HCT116 (cell line): ENCODE measurements at regions not wholly inside any gene's neighbourhood (a gene's known extent, or its start where the extent isn't known, plus 50 kb on each side); places are given as distances from the start of the nearest gene placed in this dataset.

Experiments used
- ATAC-seq: fragments of 200-7000 bp; cut with Tn5 transposase; 2 replicates; pipeline ENCODE4 v1.9.1; 2020; ENCODE audit warnings: mild to moderate bottlenecking, moderate library complexity
- BruUV-seq: library from RNA; stranded (reverse); fragments of 400-500 nt; replicated peaks from 2 replicates; lab custom pipeline; 2021; lab: Mats Ljungman, UMichigan
- CTCF ChIA-PET: fragments of 300-600 bp; sonication (Branson Sonifier 250); formaldehyde crosslinking; loops from one replicate; lab custom pipeline; 2021; ENCODE audit warnings: antibody characterized with exemption; lab: Charles Lee
- POLR2A ChIA-PET: fragments of 300-600, 350-600 bp; sonication (Branson Sonifier 250); formaldehyde crosslinking; loops from one replicate; lab custom pipeline; 2021; ENCODE audit warnings: antibody characterized with exemption; lab: Charles Lee
- RAD21 ChIA-PET, 2 experiments: fragments of 300-600 bp; sonication (Branson Sonifier 250); formaldehyde crosslinking; loops; one replicate each; lab custom pipeline; 2023; ENCODE audit warnings: low total read pairs in 2 of 2; ENCODE audit not compliant: uncharacterized antibody in 2 of 2, unreplicated experiment in 2 of 2, low non-redundant PET in 1 of 2; lab: Charles Lee
- DNase-seq: peaks from one replicate; pipeline ENCODE4 v3.0.0-alpha.2; 2010; ENCODE audit warnings: low read depth, low spot score
- H2AFZ ChIP-seq: fragments of 200-600 bp; shearing (Covaris generic), sonication (generic); 2 replicates; pipeline ENCODE4 v1.6.1; 2017; ENCODE audit warnings: low read depth, mixed run types, mixed read lengths, antibody characterized with exemption, low read length; ENCODE audit not compliant: poor library complexity, severe bottlenecking
- H3K27ac ChIP-seq: 2 replicates; pipeline ENCODE4 v1.5.1; 2012; ENCODE audit warnings: low read depth, low read length
- H3K27me3 ChIP-seq: fragments of 200-600 bp; sonication (generic); 2 replicates; pipeline ENCODE4 v1.6.1; 2016; ENCODE audit warnings: mixed run types, low read length, mixed read lengths; ENCODE audit not compliant: insufficient read depth
- H3K36me3 ChIP-seq, 2 experiments: fragments of 200-500 bp in 1 of 2; fragments of 200-600 bp in 1 of 2; sonication (Bioruptor generic) in 1 of 2; sonication (generic) in 1 of 2; 2 replicates each; pipeline versions ENCODE4 v1.5.1 to v1.6.1; 2014 to 2016; ENCODE audit warnings: low read length in 2 of 2, inconsistent platforms in 1 of 2, mixed read lengths in 1 of 2, mixed run types in 1 of 2; ENCODE audit not compliant: insufficient read depth in 2 of 2, control insufficient read depth in 1 of 2
- H3K4me1 ChIP-seq, 2 experiments: fragments of 200-600 bp in 1 of 2; sonication (generic) in 1 of 2; 2 replicates each; pipeline versions ENCODE4 v1.5.1 to v1.6.1; 2012 to 2017; ENCODE audit warnings: low read length in 2 of 2, inconsistent platforms in 1 of 2, mild to moderate bottlenecking in 1 of 2, mixed read lengths in 1 of 2, mixed run types in 1 of 2, moderate library complexity in 1 of 2; ENCODE audit not compliant: insufficient read depth in 2 of 2, control insufficient read depth in 1 of 2
- H3K4me2 ChIP-seq: fragments of 200-600 bp; sonication (generic); 2 replicates; pipeline ENCODE4 v1.6.1; 2017; ENCODE audit warnings: mixed run types, low read length, mixed read lengths
- H3K4me3 ChIP-seq, 2 experiments: fragments of 200-600 bp in 1 of 2; sonication (generic) in 1 of 2; replicated peaks in 1 of 2; 2 replicates each; pipeline ENCODE4 v1.5.1; 2011 to 2016; ENCODE audit warnings: low read length in 2 of 2, control low read depth in 1 of 2, low read depth in 1 of 2, mild to moderate bottlenecking in 1 of 2, mixed read lengths in 1 of 2, mixed run types in 1 of 2
- H3K79me2 ChIP-seq: fragments of 200-600 bp; sonication (generic); 2 replicates; pipeline ENCODE4 v1.6.1; 2017; ENCODE audit warnings: mild to moderate bottlenecking, mixed run types, low read length, moderate library complexity, mixed read lengths; ENCODE audit not compliant: insufficient read depth
- H3K9ac ChIP-seq: fragments of 200-600 bp; sonication (generic); 2 replicates; pipeline ENCODE4 v1.6.1; 2016; ENCODE audit warnings: low read length, mixed read lengths
- H3K9me2 ChIP-seq: fragments of 200-600 bp; sonication (generic), shearing (Covaris generic); 2 replicates; pipeline ENCODE4 v1.6.1; 2017; ENCODE audit warnings: mixed run types, mild to moderate bottlenecking, moderate library complexity; ENCODE audit not compliant: insufficient read depth
- H3K9me3 ChIP-seq, 2 experiments: fragments of 200-500 bp in 1 of 2; fragments of 200-600 bp in 1 of 2; sonication (Bioruptor generic) in 1 of 2; sonication (generic) in 1 of 2; 2 replicates each; pipeline ENCODE4 v1.6.1; 2014 to 2017; ENCODE audit warnings: low read length in 2 of 2, mixed read lengths in 2 of 2, inconsistent platforms in 1 of 2, low read depth in 1 of 2, mild to moderate bottlenecking in 1 of 2, mixed run types in 1 of 2, moderate library complexity in 1 of 2; ENCODE audit not compliant: control insufficient read depth in 1 of 2, insufficient read depth in 1 of 2
- H4K20me1 ChIP-seq: fragments of 200-600 bp; sonication (generic), shearing (Covaris generic); 2 replicates; pipeline ENCODE4 v1.6.1; 2017; ENCODE audit warnings: mixed run types, mild to moderate bottlenecking, moderate library complexity; ENCODE audit not compliant: insufficient read depth
- ATF3 ChIP-seq: IDR thresholded peaks from 2 replicates; pipeline ENCODE4 v1.6.1; 2012
- CEBPB ChIP-seq: IDR thresholded peaks from 2 replicates; pipeline ENCODE4 v1.6.1; 2012; ENCODE audit warnings: low read depth
- CTCF ChIP-seq, 3 experiments: fragments of 200-600 bp in 1 of 3; sonication (generic) in 1 of 3; IDR thresholded peaks in 2 of 3; conservative IDR thresholded peaks in 1 of 3; 2 replicates each; pipeline ENCODE4 v1.5.1; 2012 to 2017; ENCODE audit warnings: low read depth in 2 of 3, low read length in 2 of 3, antibody characterized with exemption in 1 of 3, borderline replicate concordance in 1 of 3, control low read depth in 1 of 3, mild to moderate bottlenecking in 1 of 3, mixed read lengths in 1 of 3, mixed run types in 1 of 3, moderate library complexity in 1 of 3; ENCODE audit not compliant: insufficient read depth in 1 of 3
- EGR1 ChIP-seq: IDR thresholded peaks from 2 replicates; pipeline ENCODE4 v1.6.1; 2012; ENCODE audit warnings: low read depth
- ELF1 ChIP-seq: IDR thresholded peaks from 2 replicates; pipeline ENCODE4 v1.6.1; 2012; ENCODE audit warnings: low read depth, borderline replicate concordance
- EZH2phosphoT487 ChIP-seq: fragments of 200-600 bp; IDR thresholded peaks from 2 replicates; pipeline ENCODE4 v1.6.1; 2018; ENCODE audit warnings: antibody characterized with exemption, borderline replicate concordance
- FOSL1 ChIP-seq: IDR thresholded peaks from 2 replicates; pipeline ENCODE4 v1.6.1; 2012; ENCODE audit warnings: low read depth
- MAX ChIP-seq: IDR thresholded peaks from 2 replicates; pipeline ENCODE4 v1.6.1; 2012
- POLR2A ChIP-seq: IDR thresholded peaks from 2 replicates; pipeline ENCODE4 v1.7.0; 2011; ENCODE audit warnings: borderline replicate concordance; ENCODE audit not compliant: insufficient read depth, insufficient read length; ENCODE audit errors: extremely low read depth
- RAD21 ChIP-seq: IDR thresholded peaks from 2 replicates; pipeline ENCODE4 v1.6.1; 2012; ENCODE audit warnings: low read depth, mild to moderate bottlenecking
- SIN3A ChIP-seq: IDR thresholded peaks from 2 replicates; pipeline ENCODE4 v1.6.1; 2012; ENCODE audit warnings: low read depth
- SRF ChIP-seq: IDR thresholded peaks from 2 replicates; pipeline ENCODE4 v1.6.1; 2012; ENCODE audit warnings: low read depth
- TCF7L2 ChIP-seq: IDR thresholded peaks from 2 replicates; pipeline ENCODE4 v1.7.0; 2011; ENCODE audit warnings: borderline replicate concordance, inconsistent platforms; ENCODE audit not compliant: insufficient read depth, insufficient read length; ENCODE audit errors: extremely low read depth
- YY1 ChIP-seq: IDR thresholded peaks from 2 replicates; pipeline ENCODE4 v1.6.1; 2011; ENCODE audit warnings: low read length, low read depth, moderate library complexity, mild to moderate bottlenecking; ENCODE audit not compliant: insufficient replicate concordance; ENCODE audit errors: extremely low read depth
- ZFX ChIP-seq: fragments of 450-650 bp; IDR thresholded peaks from 2 replicates; pipeline ENCODE4 v1.6.1; 2017
- ZNF274 ChIP-seq: fragments of 200-500 bp; sonication (Bioruptor generic); IDR thresholded peaks from 2 replicates; pipeline ENCODE4 v1.6.1; 2014; ENCODE audit warnings: mild to moderate bottlenecking, low read depth, low read length, inconsistent platforms
- intact Hi-C: fragments of 100-400 bp; cut with micrococcal nuclease; formaldehyde crosslinking; loops from 2 replicates; pipeline ENCODE4 v1.10.0; 2022

- Histone ChIP-seq H3K9me3 (no peaks in the 10 kb centered on the region), H3K79me2 (no peaks in the 10 kb centered on the region), H3K9ac (no peak overlapping the region), H3K27ac (no peak overlapping the region), H4K20me1 (no peaks in the 10 kb centered on the region), H3K4me2 (no peak overlapping the region), H3K4me1 (no peaks in the 10 kb centered on the region), H3K36me3 (no peaks in the 10 kb centered on the region), H2AFZ (no peak overlapping the region), H3K9me2 (no peaks in the 10 kb centered on the region), H3K4me3 (no peak overlapping the region), H3K27me3 (no peaks in the 10 kb centered on the region)
- DNase-seq = no peak
- BruUV-seq = no TSS peak
- ChIA-PET POLR2A (no interaction called here), CTCF (no interaction called here), RAD21 (no interaction called here)
- intact Hi-C loops = no loop called here
- no peak for ATAC-seq
- TF ChIP-seq CTCF (IDR thresholded peaks at IDR 0.05 in 2 of 3, conservative IDR thresholded peaks at IDR 0.05 in 1 of 3; ENCODE audit: borderline replicate concordance in 1 of 3, insufficient read depth in 1 of 3, low read depth in 2 of 3, low read length in 2 of 3) = no peak
- no peak for TF ChIP-seq SRF
- TF ChIP-seq EGR1 = no peak
- no peak for TF ChIP-seq MAX
- TF ChIP-seq ZNF274 = no peak
These were observed 127.5 kb upstream of the TNS3 start for GRCh38 chr7:47709451-47709850.

- Histone ChIP-seq H2AFZ (no peak overlapping the region), H4K20me1 (no peaks in the 10 kb centered on the region), H3K27ac (no peak overlapping the region), H3K9me2 (no peaks in the 10 kb centered on the region), H3K9me3 (no peaks in the 10 kb centered on the region), H3K27me3 (no peaks in the 10 kb centered on the region), H3K9ac (no peak overlapping the region), H3K79me2 (no peaks in the 10 kb centered on the region), H3K4me2 (no peak overlapping the region), H3K36me3 (no peaks in the 10 kb centered on the region), H3K4me1 (no peaks in the 10 kb centered on the region), H3K4me3 (no peak overlapping the region)
- intact Hi-C loops = no loop called here
- no peak for DNase-seq
- POLR2A ChIA-PET = no interaction called here
- CTCF ChIA-PET = no interaction called here
- RAD21 ChIA-PET = no interaction called here
- no peak for ATAC-seq
- no TSS peak for BruUV-seq
- TF ChIP-seq EGR1 (no peak), YY1 (no peak), ZFX (no peak), CEBPB (no peak), ZNF274 (no peak), SRF (no peak), POLR2A (no peak), MAX (no peak), CTCF (IDR thresholded peaks at IDR 0.05 in 2 of 3, conservative IDR thresholded peaks at IDR 0.05 in 1 of 3; ENCODE audit: borderline replicate concordance in 1 of 3, insufficient read depth in 1 of 3, low read depth in 2 of 3, low read length in 2 of 3) (no peak), RAD21 (no peak), EZH2phosphoT487 (no peak), TCF7L2 (no peak), ELF1 (no peak), SIN3A (no peak), ATF3 (no peak), FOSL1 (no peak)
These were observed 127.1 kb upstream of the TNS3 start for GRCh38 chr7:47709051-47709450.
